Activated CD4-positive, alpha-beta T cell treated with anti-CD3 and anti-CD28 coated beads, Interleukin-2, amount 10 ng/mL, durations not matched to agents 24 days and 14 days (primary cell): ENCODE measurements at regions not wholly inside any gene's neighbourhood (a gene's known extent, or its start where the extent isn't known, plus 50 kb on each side); places are given as distances from the start of the nearest gene placed in this dataset.
"Not testable (repeated sequence)": the region's sequence is repeated elsewhere in the genome, so short reads cannot be mapped to it uniquely, and the experiment has no call there.

Source experiments
- DNase-seq: peaks from one replicate; pipeline ENCODE4 v3.0.0; 2022
- H3K27ac Mint-ChIP-seq: one replicate; pipeline ENCODE4 v1.8.0; 2022; ENCODE audit warnings: mild to moderate bottlenecking, mixed read lengths
- H3K27me3 Mint-ChIP-seq: one replicate; pipeline ENCODE4 v1.8.0; 2022; ENCODE audit warnings: mixed read lengths
- H3K36me3 Mint-ChIP-seq: one replicate; pipeline ENCODE4 v1.8.0; 2022; ENCODE audit warnings: low read depth, mild to moderate bottlenecking, mixed read lengths
- H3K4me1 Mint-ChIP-seq: one replicate; pipeline ENCODE4 v1.8.0; 2021; ENCODE audit warnings: mixed read lengths
- H3K4me3 Mint-ChIP-seq: one replicate; pipeline ENCODE4 v1.8.0; 2022; ENCODE audit warnings: mild to moderate bottlenecking, moderate library complexity, mixed read lengths
- H3K9me3 Mint-ChIP-seq: one replicate; pipeline ENCODE4 v1.8.0; 2021; ENCODE audit warnings: mixed read lengths
- intact Hi-C: fragments of 100-400 bp; cut with micrococcal nuclease; formaldehyde crosslinking; loops from one replicate; pipeline ENCODE4 v1.15.1; 2023

- Mint-ChIP-seq H3K4me1 (no peaks in the 10 kb centered on the region), H3K36me3 (no peaks in the 10 kb centered on the region)
- intact Hi-C loops, result no loop called here
These were observed 140.9 kb downstream of the RNF144B start for GRCh38 chr6:18527836-18528743.

GRCh38 chr6:18530201-18530600 is 143.1 kb downstream of the RNF144B start:
- H3K27me3 Mint-ChIP-seq, result peaks cover 6% of the 10 kb centered on the region
- no peak overlapping the region for H3K4me3 Mint-ChIP-seq
- intact Hi-C loops, result no loop called here

More at GRCh38 chr6:18527836-18528743, 140.9 kb downstream of the RNF144B start:
- no peak for DNase-seq
- Mint-ChIP-seq H3K27me3 (peaks cover 3% of the 10 kb centered on the region), H3K4me3 (no peak overlapping the region), H3K9me3 (no peaks in the 10 kb centered on the region), H3K27ac (no peak overlapping the region)

DNA sequence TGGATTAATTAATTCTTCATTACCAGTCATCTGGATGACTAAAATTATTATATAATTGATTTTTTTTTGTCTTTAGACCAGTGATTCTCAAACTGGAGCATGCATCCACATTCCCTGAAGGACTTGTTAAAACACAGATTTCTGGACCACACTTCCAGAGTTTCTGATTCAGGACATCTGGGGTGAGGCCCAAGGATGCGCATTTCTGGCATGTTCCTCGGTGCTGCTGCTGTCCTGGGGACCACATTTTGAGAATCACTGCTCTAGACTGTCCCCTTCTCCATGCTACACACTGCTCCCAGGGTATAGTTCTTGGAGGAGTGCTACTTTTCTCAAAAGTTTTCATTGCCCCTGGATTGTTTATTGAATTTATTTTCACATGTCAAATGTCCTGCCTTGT is 145.0 kb downstream of the RNF144B start:
- no peaks in the 10 kb centered on the region for H3K36me3 Mint-ChIP-seq
- H3K9me3 Mint-ChIP-seq, result no peaks in the 10 kb centered on the region
- intact Hi-C loops, result no loop called here
- no peak overlapping the region for H3K27ac Mint-ChIP-seq
- H3K4me3 Mint-ChIP-seq, result no peak overlapping the region
- peaks cover 8% of the 10 kb centered on the region for H3K27me3 Mint-ChIP-seq
- no peak for DNase-seq
- H3K4me1 Mint-ChIP-seq, result no peaks in the 10 kb centered on the region

More at GRCh38 chr6:18530201-18530600, 143.1 kb downstream of the RNF144B start:
- no peak for DNase-seq
- H3K9me3 Mint-ChIP-seq, result no peaks in the 10 kb centered on the region
- no peak overlapping the region for H3K27ac Mint-ChIP-seq
- no peaks in the 10 kb centered on the region for H3K36me3 Mint-ChIP-seq
- no peaks in the 10 kb centered on the region for H3K4me1 Mint-ChIP-seq

DNA sequence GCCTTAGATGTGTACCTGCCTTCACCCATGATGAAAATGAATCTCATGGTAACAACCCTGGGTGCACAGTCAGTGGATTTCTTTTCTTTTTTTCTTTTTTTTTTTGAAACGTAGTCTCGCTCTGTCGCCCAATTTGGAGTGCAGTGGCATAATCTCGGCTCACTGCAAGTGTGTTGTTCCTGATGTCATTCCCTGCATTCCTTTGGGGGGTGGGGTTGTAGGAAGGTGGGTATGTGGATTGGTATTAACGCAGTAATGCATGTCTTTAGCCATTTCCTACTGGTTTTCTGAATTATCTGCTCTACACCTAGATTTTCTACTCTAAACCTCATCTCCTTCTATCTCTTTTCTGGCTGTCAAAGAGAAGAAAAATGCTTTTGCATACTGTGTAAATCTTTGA is 146.6 kb downstream of the RNF144B start:
- Mint-ChIP-seq H3K36me3 (no peaks in the 10 kb centered on the region), H3K4me1 (no peaks in the 10 kb centered on the region), H3K4me3 (no peak overlapping the region), H3K27ac (no peak overlapping the region), H3K27me3 (peaks cover 8% of the 10 kb centered on the region), H3K9me3 (no peaks in the 10 kb centered on the region)
- DNase-seq, result no peak
- intact Hi-C loops, result no loop called here

- intact Hi-C loops, result no loop called here
- H3K36me3 Mint-ChIP-seq, result no peaks in the 10 kb centered on the region
- no peak overlapping the region for H3K4me3 Mint-ChIP-seq
- no peaks in the 10 kb centered on the region for H3K9me3 Mint-ChIP-seq
- DNase-seq, result no peak
- H3K27ac Mint-ChIP-seq, result no peak overlapping the region
- H3K27me3 Mint-ChIP-seq, result peaks cover 8% of the 10 kb centered on the region
- H3K4me1 Mint-ChIP-seq, result no peaks in the 10 kb centered on the region
These were observed 149.5 kb downstream of the RNF144B start for GRCh38 chr6:18536591-18537055.

DNA sequence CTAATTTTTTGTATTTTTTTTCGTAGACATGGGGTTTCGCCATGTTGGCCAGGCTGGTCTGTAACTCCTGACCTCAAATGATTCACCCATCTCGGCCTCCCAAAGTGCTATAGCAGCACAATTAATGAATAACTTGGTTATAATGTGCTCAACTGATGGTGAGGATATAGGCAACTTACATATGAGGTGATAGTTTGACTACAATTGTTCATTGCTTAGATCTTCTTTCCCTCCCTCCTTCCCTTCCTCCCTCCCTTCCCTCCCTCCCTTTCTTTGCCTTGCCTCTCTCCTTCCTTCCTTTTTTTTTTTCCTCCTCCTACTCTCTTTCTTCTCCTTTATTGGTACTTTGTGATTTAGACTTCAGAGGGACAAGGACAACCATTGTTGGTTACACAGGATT is 151.2 kb downstream of the RNF144B start:
- no peaks in the 10 kb centered on the region for H3K36me3 Mint-ChIP-seq
- intact Hi-C loops, result no loop called here
- H3K9me3 Mint-ChIP-seq, result no peaks in the 10 kb centered on the region
- no peaks in the 10 kb centered on the region for H3K4me1 Mint-ChIP-seq
- H3K27ac Mint-ChIP-seq, result no peak overlapping the region
- DNase-seq, result no peak
- peaks cover 5% of the 10 kb centered on the region for H3K27me3 Mint-ChIP-seq
- H3K4me3 Mint-ChIP-seq, result no peak overlapping the region

GRCh38 chr6:18543051-18543450 is 155.9 kb downstream of the RNF144B start:
- Mint-ChIP-seq H3K9me3 (peaks cover 13% of the 10 kb centered on the region), H3K4me1 (no peaks in the 10 kb centered on the region), H3K36me3 (no peaks in the 10 kb centered on the region), H3K27me3 (no peaks in the 10 kb centered on the region), H3K27ac (no peak overlapping the region), H3K4me3 (no peak overlapping the region)
- no peak for DNase-seq
- intact Hi-C loops, result no loop called here

- H3K27me3 Mint-ChIP-seq, H3K4me3 Mint-ChIP-seq, H3K36me3 Mint-ChIP-seq, DNase-seq, H3K27ac Mint-ChIP-seq, H3K4me1 Mint-ChIP-seq, intact Hi-C loops: not testable (repeated sequence)
- peaks cover 13% of the 10 kb centered on the region for H3K9me3 Mint-ChIP-seq
These were observed 158.0 kb downstream of the RNF144B start for GRCh38 chr6:18545142-18545541.

GRCh38 chr6:18545726-18546125 is 158.6 kb downstream of the RNF144B start:
- DNase-seq, result no peak
- Mint-ChIP-seq H3K27me3 (no peaks in the 10 kb centered on the region), H3K4me3 (no peak overlapping the region), H3K36me3 (no peaks in the 10 kb centered on the region), H3K9me3 (peaks cover 13% of the 10 kb centered on the region), H3K27ac (no peak overlapping the region), H3K4me1 (no peaks in the 10 kb centered on the region)
- intact Hi-C loops, result no loop called here

DNA sequence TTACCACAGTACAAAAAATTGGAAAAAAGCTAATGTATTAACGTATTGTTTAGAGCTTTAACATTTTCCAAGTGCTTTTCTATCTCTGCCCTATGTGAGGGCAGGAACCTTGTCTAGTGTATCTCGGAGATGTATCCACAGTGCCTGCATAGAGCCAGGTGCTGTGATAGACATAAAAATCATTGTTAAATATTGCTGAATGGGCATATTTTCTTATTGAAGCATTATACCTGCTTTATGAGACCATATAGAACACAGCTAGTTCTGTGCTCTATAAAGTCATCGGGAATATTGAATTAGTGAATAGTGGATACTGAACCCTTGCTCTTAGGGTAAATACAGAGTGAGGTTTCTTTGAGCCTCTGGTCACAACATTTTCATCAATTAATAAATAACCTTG is 163.0 kb downstream of the RNF144B start:
- no peaks in the 10 kb centered on the region for H3K36me3 Mint-ChIP-seq
- intact Hi-C loops, result no loop called here
- H3K9me3 Mint-ChIP-seq, result peaks cover 4% of the 10 kb centered on the region
- no peaks in the 10 kb centered on the region for H3K4me1 Mint-ChIP-seq
- H3K27ac Mint-ChIP-seq, result no peak overlapping the region
- no peaks in the 10 kb centered on the region for H3K27me3 Mint-ChIP-seq
- H3K4me3 Mint-ChIP-seq, result no peak overlapping the region
- DNase-seq, result no peak

DNA sequence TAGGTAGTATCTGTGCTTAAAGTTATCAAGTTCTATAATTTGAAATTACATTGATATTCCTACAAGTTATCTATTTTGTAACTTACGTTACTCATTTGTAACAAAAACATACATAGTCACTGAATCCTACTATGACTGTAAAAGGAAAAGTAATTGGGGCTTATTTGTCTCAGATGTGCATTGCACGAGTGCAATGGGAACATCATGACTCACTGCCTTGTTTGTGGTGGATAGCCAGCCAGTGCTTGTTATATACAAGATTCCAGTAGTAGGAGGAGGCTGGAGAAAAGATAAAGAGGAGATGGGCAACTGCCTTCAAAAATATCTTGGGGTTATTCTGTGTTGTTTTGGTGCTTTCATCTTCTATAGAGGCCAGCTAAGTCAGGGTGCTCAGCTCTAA is 164.1 kb downstream of the RNF144B start:
- no peak overlapping the region for H3K4me3 Mint-ChIP-seq
- H3K27ac Mint-ChIP-seq, result no peak overlapping the region
- H3K9me3 Mint-ChIP-seq, result peaks cover 4% of the 10 kb centered on the region
- H3K36me3 Mint-ChIP-seq, result no peaks in the 10 kb centered on the region
- intact Hi-C loops, result no loop called here
- H3K4me1 Mint-ChIP-seq, result no peaks in the 10 kb centered on the region
- H3K27me3 Mint-ChIP-seq, result no peaks in the 10 kb centered on the region
- no peak for DNase-seq

DNA sequence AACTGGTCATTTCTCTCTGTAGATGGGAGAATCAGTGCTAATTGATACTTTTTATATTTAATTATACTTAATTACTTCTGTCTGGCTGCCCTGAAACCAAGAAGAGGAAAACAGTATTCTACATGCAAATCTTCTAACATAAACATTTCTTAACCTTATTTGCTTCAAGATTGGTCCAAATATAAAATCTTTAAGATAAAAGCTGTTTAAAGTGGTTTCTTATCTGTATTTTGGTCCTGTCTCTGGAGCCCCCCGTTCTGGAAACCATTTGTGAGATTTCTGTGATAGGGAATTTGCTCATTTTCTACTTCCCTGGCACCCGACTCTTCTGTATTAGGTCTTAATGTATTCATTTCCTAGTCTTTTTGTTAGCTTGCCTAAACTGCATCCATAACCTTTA is 168.6 kb downstream of the RNF144B start:
- Mint-ChIP-seq H3K27ac (no peak overlapping the region), H3K4me3 (no peak overlapping the region), H3K9me3 (no peaks in the 10 kb centered on the region), H3K36me3 (no peaks in the 10 kb centered on the region), H3K4me1 (no peaks in the 10 kb centered on the region), H3K27me3 (no peaks in the 10 kb centered on the region)
- DNase-seq, result no peak
- intact Hi-C loops, result no loop called here

GRCh38 chr6:18561037-18561750 is 174.0 kb downstream of the RNF144B start:
- Mint-ChIP-seq H3K4me1 (no peaks in the 10 kb centered on the region), H3K36me3 (no peaks in the 10 kb centered on the region), H3K9me3 (no peaks in the 10 kb centered on the region), H3K4me3 (no peak overlapping the region), H3K27ac (no peak overlapping the region), H3K27me3 (peaks cover 2% of the 10 kb centered on the region)
- intact Hi-C loops, result no loop called here
- no peak for DNase-seq

- H3K36me3 Mint-ChIP-seq, result no peaks in the 10 kb centered on the region
- no peaks in the 10 kb centered on the region for H3K9me3 Mint-ChIP-seq
- H3K4me1 Mint-ChIP-seq, result no peaks in the 10 kb centered on the region
- no peak overlapping the region for H3K4me3 Mint-ChIP-seq
- no peak for DNase-seq
- peaks cover 2% of the 10 kb centered on the region for H3K27me3 Mint-ChIP-seq
- intact Hi-C loops, result no loop called here
- no peak overlapping the region for H3K27ac Mint-ChIP-seq
These were observed 175.6 kb downstream of the RNF144B start for GRCh38 chr6:18562726-18563125.
